Esophagus muscularis mucosa (tissue), 3 donors: ENCODE measurements at regions not wholly inside any gene's neighbourhood (a gene's known extent, or its start where the extent isn't known, plus 50 kb on each side); places are given as distances from the start of the nearest gene placed in this dataset.

Experiments used
- CTCF ChIP-seq, 3 experiments: fragments of 200-600 bp in 2 of 3; fragments of 450-650 bp in 1 of 3; sonication (generic) in 2 of 3; IDR thresholded peaks; one replicate each; pipeline ENCODE4 v1.5.1; 2017 to 2019; ENCODE audit warnings: antibody characterized with exemption in 3 of 3, mild to moderate bottlenecking in 2 of 3, moderate library complexity in 1 of 3
- POLR2A ChIP-seq: fragments of 450-650 bp; IDR thresholded peaks from one replicate; pipeline ENCODE4 v1.6.1; 2017; ENCODE audit warnings: antibody characterized with exemption, moderate library complexity, mild to moderate bottlenecking, low read depth

- no peak for TF ChIP-seq POLR2A
- TF ChIP-seq CTCF (IDR thresholded peaks at IDR 0.05): no peak
Measured at GRCh38 chr5:61796773-61797172, 464.7 kb downstream of the ZSWIM6 start.
